Right lobe of liver (tissue), 4 donors: ENCODE measurements at regions not wholly inside any gene's neighbourhood (a gene's known extent, or its start where the extent isn't known, plus 50 kb on each side); places are given as distances from the start of the nearest gene placed in this dataset.

Experiments used
- POLR2A ChIP-seq: fragments of 450-650 bp; IDR thresholded peaks from one replicate; pipeline ENCODE4 v1.6.1; 2017; ENCODE audit warnings: antibody characterized with exemption, mild to moderate bottlenecking
- TF ChIP-seq, protein P1 (sequence below), 4 donors: fragments of 200-600 bp in 3 of 4; fragments of 450-650 bp in 1 of 4; IDR thresholded peaks; one replicate each; pipeline versions ENCODE4 v1.5.1 to v1.8.0; 2016 to 2022; ENCODE audit warnings: antibody characterized with exemption in 4 of 4, mild to moderate bottlenecking in 2 of 4
- donor health status: DM: no; HTN: no; CAD: no.
- donor health status: DM: no; HTN: no; CAD: no.
- donor health status: DM: no; HTN: yes; CAD: no.

DNA sequence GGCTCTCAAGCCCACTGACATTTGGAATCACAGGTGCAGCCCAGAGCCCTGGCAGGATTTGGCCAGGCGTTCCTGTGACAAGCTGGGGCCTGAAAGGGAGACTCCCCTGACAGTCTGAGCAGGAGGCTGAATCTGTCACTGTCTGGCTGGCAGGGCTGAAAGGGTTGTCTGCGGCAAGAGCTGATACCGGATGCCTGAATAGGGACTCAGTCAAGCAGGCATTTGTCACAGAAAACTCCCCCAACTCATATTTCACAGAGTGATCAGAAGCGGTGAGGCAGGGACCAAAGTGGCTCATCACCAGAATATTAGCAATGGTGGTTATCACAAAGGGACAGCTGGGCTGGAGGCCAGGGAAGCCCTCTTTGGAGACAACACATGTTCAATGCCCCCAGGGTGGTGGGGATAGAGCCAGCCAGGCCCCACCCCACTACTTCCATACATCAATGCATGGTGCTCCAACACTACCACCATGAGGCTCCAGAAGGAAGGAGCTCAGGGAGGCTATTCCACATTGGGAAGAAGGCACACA lies 295.5 kb downstream of the DTWD2 start:
- TF ChIP-seq, protein P1, sequence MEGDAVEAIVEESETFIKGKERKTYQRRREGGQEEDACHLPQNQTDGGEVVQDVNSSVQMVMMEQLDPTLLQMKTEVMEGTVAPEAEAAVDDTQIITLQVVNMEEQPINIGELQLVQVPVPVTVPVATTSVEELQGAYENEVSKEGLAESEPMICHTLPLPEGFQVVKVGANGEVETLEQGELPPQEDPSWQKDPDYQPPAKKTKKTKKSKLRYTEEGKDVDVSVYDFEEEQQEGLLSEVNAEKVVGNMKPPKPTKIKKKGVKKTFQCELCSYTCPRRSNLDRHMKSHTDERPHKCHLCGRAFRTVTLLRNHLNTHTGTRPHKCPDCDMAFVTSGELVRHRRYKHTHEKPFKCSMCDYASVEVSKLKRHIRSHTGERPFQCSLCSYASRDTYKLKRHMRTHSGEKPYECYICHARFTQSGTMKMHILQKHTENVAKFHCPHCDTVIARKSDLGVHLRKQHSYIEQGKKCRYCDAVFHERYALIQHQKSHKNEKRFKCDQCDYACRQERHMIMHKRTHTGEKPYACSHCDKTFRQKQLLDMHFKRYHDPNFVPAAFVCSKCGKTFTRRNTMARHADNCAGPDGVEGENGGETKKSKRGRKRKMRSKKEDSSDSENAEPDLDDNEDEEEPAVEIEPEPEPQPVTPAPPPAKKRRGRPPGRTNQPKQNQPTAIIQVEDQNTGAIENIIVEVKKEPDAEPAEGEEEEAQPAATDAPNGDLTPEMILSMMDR (IDR thresholded peaks at IDR 0.05) = no peak
- TF ChIP-seq POLR2A = no peak
